Activated B cell treated with CpG ODN at 0.5 μM for 24 hours (primary cell): ENCODE measurements at regions not wholly inside any gene's neighbourhood (a gene's known extent, or its start where the extent isn't known, plus 50 kb on each side); places are given as distances from the start of the nearest gene placed in this dataset.

Experiments
- ATAC-seq: fragments of 200-7000 bp; cut with Tn5 transposase; one replicate; pipeline ENCODE4 v1.10.0; 2021; ENCODE audit warnings: low read depth, mild to moderate bottlenecking, moderate library complexity
- CTCF ChIA-PET: fragments of 350-600 bp; sonication (Branson Sonifier 250); formaldehyde crosslinking; loops from one replicate; lab custom pipeline; 2021; ENCODE audit warnings: antibody characterized with exemption; lab: Charles Lee
- POLR2A ChIA-PET: fragments of 350-600 bp; sonication (Branson Sonifier 250); formaldehyde crosslinking; loops from one replicate; lab custom pipeline; 2021; ENCODE audit warnings: antibody characterized with exemption; lab: Charles Lee
- DNase-seq: peaks from one replicate; pipeline ENCODE4 v3.0.0; 2022
- H3K27ac Mint-ChIP-seq: one replicate; pipeline ENCODE4 v1.8.0; 2020; ENCODE audit warnings: mixed read lengths
- H3K27me3 Mint-ChIP-seq: one replicate; pipeline ENCODE4 v1.8.0; 2021; ENCODE audit warnings: mixed read lengths
- H3K36me3 Mint-ChIP-seq: one replicate; pipeline ENCODE4 v1.8.0; 2021; ENCODE audit warnings: low read depth, mixed read lengths
- H3K4me1 Mint-ChIP-seq: one replicate; pipeline ENCODE4 v1.8.0; 2021; ENCODE audit warnings: mixed read lengths
- H3K4me3 Mint-ChIP-seq: one replicate; pipeline ENCODE4 v1.8.0; 2020; ENCODE audit warnings: mild to moderate bottlenecking, mixed read lengths
- H3K9me3 Mint-ChIP-seq: one replicate; pipeline ENCODE4 v1.8.0; 2020; ENCODE audit warnings: mixed read lengths
- CTCF ChIP-seq: fragments of 200-600 bp; IDR thresholded peaks from one replicate; pipeline ENCODE4 v1.8.0; 2022; ENCODE audit warnings: antibody characterized with exemption, mild to moderate bottlenecking
- intact Hi-C: fragments of 100-400 bp; cut with micrococcal nuclease; formaldehyde crosslinking; loops from one replicate; pipeline ENCODE4 v1.15.1; 2024

GRCh38 chr15:69653306-69653705 lies 200.7 kb downstream of the RPLP1 start:
- intact Hi-C loops, result no loop called here
- no peak for TF ChIP-seq CTCF
- Mint-ChIP-seq H3K9me3 (no peaks in the 10 kb centered on the region), H3K36me3 (no peaks in the 10 kb centered on the region), H3K4me3 (no peak overlapping the region), H3K27ac (no peak overlapping the region), H3K27me3 (peaks cover 67% of the 10 kb centered on the region), H3K4me1 (no peaks in the 10 kb centered on the region)
- POLR2A ChIA-PET, result interaction anchor here (0.8 kb wide), 1 partner anchor 61 kb away, joined by 11 read pairs; no protein-coding TSS in a partner anchor
- CTCF ChIA-PET, result no interaction called here
- ATAC-seq (no peak), DNase-seq (no peak)

GRCh38 chr15:69653846-69654245 lies 201.2 kb downstream of the RPLP1 start:
- no peak overlapping the region for H3K4me3 Mint-ChIP-seq
- CTCF ChIA-PET, result no interaction called here
- no peaks in the 10 kb centered on the region for H3K36me3 Mint-ChIP-seq
- POLR2A ChIA-PET, result no interaction called here
- no peaks in the 10 kb centered on the region for H3K4me1 Mint-ChIP-seq
- H3K27me3 Mint-ChIP-seq, result peaks cover 64% of the 10 kb centered on the region
- no peaks in the 10 kb centered on the region for H3K9me3 Mint-ChIP-seq
- H3K27ac Mint-ChIP-seq, result no peak overlapping the region
- TF ChIP-seq CTCF, result no peak
- no peak for DNase-seq
- intact Hi-C loops, result no loop called here
- no peak for ATAC-seq

DNA sequence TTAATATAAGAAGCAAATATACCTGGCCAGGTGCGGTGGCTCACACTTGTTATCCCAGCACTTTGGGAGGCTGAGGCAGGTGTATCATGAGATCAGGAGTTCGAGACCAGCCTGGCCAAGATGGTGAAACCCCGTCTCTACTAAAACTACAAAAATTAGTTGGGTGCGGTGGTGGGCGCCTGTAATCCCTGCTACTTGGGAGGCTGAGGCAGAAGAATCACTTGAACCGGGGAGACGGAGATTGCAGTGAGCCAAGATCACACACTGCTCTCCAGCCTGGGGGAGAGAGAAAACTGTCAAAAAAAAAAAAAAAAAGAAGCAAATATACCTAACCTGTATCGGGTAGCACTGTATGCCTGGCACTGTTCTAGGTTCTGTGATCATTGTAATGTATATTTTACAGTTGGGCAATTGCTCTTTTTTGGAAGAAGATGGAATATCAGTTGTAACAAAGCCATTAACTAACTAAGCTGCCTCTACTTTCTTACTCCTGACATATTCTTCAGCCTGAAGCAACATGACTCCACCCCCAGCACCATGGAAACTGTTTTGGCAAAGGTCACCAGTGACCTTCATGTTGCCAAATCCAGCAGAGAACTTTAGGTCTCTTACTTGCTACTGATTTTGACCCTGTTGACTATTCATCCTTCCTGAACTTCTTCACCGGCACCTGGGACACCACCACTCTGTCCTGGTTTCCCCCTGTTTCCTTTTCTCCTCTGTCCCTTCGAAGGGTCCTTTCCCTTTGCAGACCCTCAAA lies 203.8 kb downstream of the RPLP1 start:
- no peaks in the 10 kb centered on the region for H3K9me3 Mint-ChIP-seq
- TF ChIP-seq CTCF, result no peak

GRCh38 chr15:69657626-69658025 lies 205.0 kb downstream of the RPLP1 start:
- no peaks in the 10 kb centered on the region for H3K9me3 Mint-ChIP-seq
- TF ChIP-seq CTCF, result no peak
- no peaks in the 10 kb centered on the region for H3K4me1 Mint-ChIP-seq
- no peak overlapping the region for H3K27ac Mint-ChIP-seq
- intact Hi-C loops, result no loop called here
- DNase-seq (no peak), ATAC-seq (no peak)
- POLR2A ChIA-PET, result no interaction called here
- no peaks in the 10 kb centered on the region for H3K36me3 Mint-ChIP-seq
- no peak overlapping the region for H3K4me3 Mint-ChIP-seq
- CTCF ChIA-PET, result no interaction called here
- peaks cover 32% of the 10 kb centered on the region for H3K27me3 Mint-ChIP-seq

More for the DNA sequence above, 203.8 kb downstream of the RPLP1 start:
- Mint-ChIP-seq H3K36me3 (no peaks in the 10 kb centered on the region), H3K27ac (no peak overlapping the region), H3K4me1 (no peaks in the 10 kb centered on the region), H3K27me3 (peaks cover 43% of the 10 kb centered on the region), H3K4me3 (no peak overlapping the region)
- ATAC-seq (no peak), DNase-seq (no peak)
- intact Hi-C loops, result no loop called here
- ChIA-PET CTCF (no interaction called here), POLR2A (no interaction called here)

DNA sequence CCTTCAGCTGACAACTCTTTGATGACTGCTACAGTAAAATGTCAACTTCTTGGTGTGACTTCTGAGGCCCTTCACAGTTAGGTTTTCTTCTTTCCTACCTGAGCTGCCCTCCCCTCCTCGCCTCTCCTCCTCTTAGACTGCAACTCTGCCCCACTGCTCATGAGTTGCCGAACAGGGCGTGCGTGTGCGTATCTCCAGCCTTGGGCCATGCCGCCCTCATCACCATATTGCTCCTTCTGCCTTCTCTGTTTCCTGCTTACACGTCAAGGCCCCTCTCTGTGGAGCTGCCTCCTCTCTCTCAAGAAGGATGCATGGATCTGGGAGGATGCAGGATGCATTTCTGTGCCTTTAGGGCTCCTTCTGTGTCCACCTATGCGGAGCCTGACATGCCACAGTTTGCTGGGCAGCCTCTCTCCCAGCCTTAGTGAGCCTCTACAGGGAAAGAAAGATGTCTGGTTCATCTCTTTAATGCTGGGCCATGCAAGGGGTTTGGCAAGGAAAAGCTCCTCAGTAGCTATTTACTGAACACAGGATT lies 205.9 kb downstream of the RPLP1 start:
- TF ChIP-seq CTCF, result no peak
- H3K9me3 Mint-ChIP-seq, result no peaks in the 10 kb centered on the region
- DNase-seq, result no peak

More for the DNA sequence above, 205.9 kb downstream of the RPLP1 start:
- H3K27me3 Mint-ChIP-seq, result peaks cover 35% of the 10 kb centered on the region
- no peaks in the 10 kb centered on the region for H3K36me3 Mint-ChIP-seq
- ATAC-seq, result no peak
- intact Hi-C loops, result no loop called here
- POLR2A ChIA-PET, result no interaction called here
- H3K4me3 Mint-ChIP-seq, result no peak overlapping the region
- CTCF ChIA-PET, result no interaction called here
- no peaks in the 10 kb centered on the region for H3K4me1 Mint-ChIP-seq
- H3K27ac Mint-ChIP-seq, result no peak overlapping the region
